K562 (cell line): ENCODE measurements at regions not wholly inside any gene's neighbourhood (a gene's known extent, or its start where the extent isn't known, plus 50 kb on each side); places are given as distances from the start of the nearest gene placed in this dataset.

Experiments used
- ATAC-seq: fragments of 200-7000 bp; cut with Tn5 transposase; 3 replicates; pipeline ENCODE4 v1.9.1; 2020; ENCODE audit warnings: moderate library complexity
- BruUV-seq: library from RNA; stranded (reverse); fragments of 400-500 nt; replicated peaks from 2 replicates; lab custom pipeline; 2021; lab: Mats Ljungman, UMichigan
- CTCF ChIA-PET: fragments of 300-600 bp; formaldehyde crosslinking; extraction: SDS; loops from one replicate; lab custom pipeline; 2021; ENCODE audit warnings: low intra/inter-chr PET ratio; lab: Yijun Ruan, JAX
- POLR2A ChIA-PET: fragments of 300-600, 350-650 bp; sonication (Branson Sonifier 250); formaldehyde crosslinking; extraction: SDS; loops from one replicate; lab custom pipeline; 2021; ENCODE audit warnings: antibody characterized with exemption, inconsistent platforms; lab: Yijun Ruan, JAX
- DNase-seq, 4 experiments: peaks; one replicate each; pipeline versions ENCODE4 v3.0.0 to v3.0.0-alpha.2; 2011 to 2018; ENCODE audit warnings: low spot score in 3 of 4, mixed read lengths in 3 of 4; ENCODE audit errors: extremely low read depth in 1 of 4
- FAIRE-seq: peaks from 2 replicates; lab custom pipeline; 2011; peaks lifted over from hg19 to GRCh38; lab: Jason Lieb, UNC
- H2AFZ ChIP-seq: 2 replicates; pipeline ENCODE4 v1.6.0; 2011; ENCODE audit warnings: low read depth, low read length, control low read depth, inconsistent platforms
- H3K27ac ChIP-seq: fragments of 200-600 bp; 3 replicates; pipeline ENCODE4 v1.8.0; 2011; ENCODE audit warnings: low read depth, mild to moderate bottlenecking, control low read depth, inconsistent platforms, low read length, moderate library complexity, mixed read lengths; ENCODE audit errors: extremely low read depth
- H3K27me3 ChIP-seq, 2 experiments: fragments of 300-600 bp in 1 of 2; 2 replicates in 1 of 2; 3 replicates in 1 of 2; pipeline versions ENCODE4 v1.6.0 to v1.8.0; 2011; ENCODE audit warnings: inconsistent platforms in 2 of 2, low read length in 2 of 2, mild to moderate bottlenecking in 1 of 2, mixed read lengths in 1 of 2, moderate library complexity in 1 of 2; ENCODE audit not compliant: control insufficient read depth in 2 of 2, insufficient read depth in 2 of 2
- H3K36me3 ChIP-seq: fragments of 300-600 bp; 3 replicates; pipeline ENCODE4 v1.8.0; 2011; ENCODE audit warnings: mild to moderate bottlenecking, low read length, inconsistent platforms; ENCODE audit not compliant: control insufficient read depth, insufficient read depth
- H3K4me1 ChIP-seq, 2 experiments: fragments of 200-600 bp in 1 of 2; replicated peaks in 1 of 2; 2 replicates in 1 of 2; 3 replicates in 1 of 2; pipeline versions ENCODE4 v1.5.1 to v1.8.0; 2011; ENCODE audit warnings: inconsistent platforms in 2 of 2, low read length in 2 of 2, mild to moderate bottlenecking in 1 of 2, mixed read lengths in 1 of 2, moderate library complexity in 1 of 2; ENCODE audit not compliant: control insufficient read depth in 2 of 2, insufficient read depth in 2 of 2
- H3K4me2 ChIP-seq: 2 replicates; pipeline ENCODE4 v1.6.1; 2011; ENCODE audit warnings: low read length, control low read depth, inconsistent platforms, mixed read lengths; ENCODE audit not compliant: insufficient read depth
- H3K4me3 ChIP-seq: fragments of 200-600 bp; sonication (generic), shearing (Covaris generic); 2 replicates; pipeline ENCODE4 v1.5.1; 2016; ENCODE audit warnings: control low read depth, inconsistent platforms
- H3K79me2 ChIP-seq: fragments of 200-600 bp; 3 replicates; pipeline ENCODE4 v1.8.0; 2011; ENCODE audit warnings: low read length, inconsistent platforms; ENCODE audit not compliant: control insufficient read depth, insufficient read depth
- H3K9ac ChIP-seq, 2 experiments: 2 replicates each; pipeline versions ENCODE4 v1.6.0 to v1.6.1; 2011; ENCODE audit warnings: low read depth in 2 of 2, low read length in 2 of 2, control low read depth in 1 of 2, inconsistent platforms in 1 of 2, mild to moderate bottlenecking in 1 of 2, mixed read lengths in 1 of 2; ENCODE audit not compliant: insufficient read depth in 1 of 2
- H3K9me1 ChIP-seq: one replicate; pipeline ENCODE4 v1.6.0; 2011; ENCODE audit warnings: inconsistent platforms, mild to moderate bottlenecking, low read length, moderate library complexity; ENCODE audit not compliant: control insufficient read depth, insufficient read depth
- H3K9me3 ChIP-seq: replicated peaks from 2 replicates; pipeline ENCODE4 v1.5.1; 2011; ENCODE audit warnings: low read depth, low read length, inconsistent platforms; ENCODE audit not compliant: control insufficient read depth, insufficient read depth
- H4K20me1 ChIP-seq: replicated peaks from 2 replicates; pipeline ENCODE4 v1.6.1; 2011; ENCODE audit warnings: low read length, inconsistent platforms, mixed read lengths; ENCODE audit not compliant: control insufficient read depth, insufficient read depth
- ARID2 ChIP-seq: fragments of 450-650 bp; IDR thresholded peaks from 2 replicates; pipeline ENCODE4 v1.6.1; 2017; ENCODE audit warnings: antibody characterized with exemption, mild to moderate bottlenecking
- CREB3L1 ChIP-seq: fragments of 450-650 bp; IDR thresholded peaks from 2 replicates; pipeline ENCODE4 v1.6.1; 2014; ENCODE audit warnings: low read depth, mild to moderate bottlenecking, moderate library complexity, borderline replicate concordance
- CUX1 ChIP-seq: fragments of 200-800 bp; sonication (Bioruptor generic); IDR thresholded peaks from 2 replicates; pipeline ENCODE4 v1.6.1; 2016; ENCODE audit warnings: missing genetic modification characterization, missing compliant biosample characterization
- FOS ChIP-seq: IDR thresholded peaks from 3 replicates; pipeline ENCODE4 v1.6.1; 2011; ENCODE audit not compliant: insufficient read length; ENCODE audit errors: extremely low read depth
- GABPB2 ChIP-seq: fragments of 250-450 bp; sonication (Bioruptor Pico); conservative IDR thresholded peaks from 2 replicates; pipeline ENCODE4 v1.5.1; 2021; ENCODE audit warnings: mild to moderate bottlenecking
- JUN ChIP-seq, 2 experiments: sonication (generic) in 1 of 2; formaldehyde crosslinking in 1 of 2; IDR thresholded peaks; 2 replicates each; pipeline versions ENCODE4 v1.6.1 to v1.8.0; 2012 to 2022; ENCODE audit warnings: borderline replicate concordance in 2 of 2, mild to moderate bottlenecking in 2 of 2, improper control_type of control experiment in 1 of 2, low read depth in 1 of 2, low read length in 1 of 2, missing genetic modification reagents in 1 of 2
- NR2C2 ChIP-seq, 2 experiments: fragments of 200-800 bp in 1 of 2; sonication (Bioruptor generic) in 1 of 2; sonication (generic) in 1 of 2; formaldehyde crosslinking in 1 of 2; IDR thresholded peaks; 2 replicates each; pipeline versions ENCODE4 v1.6.1 to v1.8.0; 2016 to 2022; ENCODE audit warnings: mild to moderate bottlenecking in 1 of 2, missing compliant biosample characterization in 1 of 2, missing genetic modification characterization in 1 of 2, missing genetic modification reagents in 1 of 2
- PRPF4 ChIP-seq: fragments of 200-400 bp; formaldehyde crosslinking; IDR thresholded peaks from one replicate; pipeline ENCODE4 v1.6.1; 2017; ENCODE audit warnings: low read length, low read depth, mild to moderate bottlenecking; ENCODE audit not compliant: insufficient read depth, poor library complexity, severe bottlenecking
- SMARCA4 ChIP-seq: fragments of 450-650 bp; IDR thresholded peaks from 2 replicates; pipeline ENCODE4 v1.6.1; 2016
- ZNF512 ChIP-seq: IDR thresholded peaks from 2 replicates; pipeline ENCODE4 v1.6.1; 2016; ENCODE audit warnings: missing genetic modification characterization, missing compliant biosample characterization
- WGBS: fragments of 100-300 bp; shearing (Covaris generic); methylation state at CpG from one replicate; pipeline ENCODE4 v1.1.6; 2016; ENCODE audit warnings: low coverage, mixed read lengths; ENCODE audit not compliant: insufficient coverage; ENCODE audit errors: missing lambda C conversion rate; 5-methylcytosine and 5-hydroxymethylcytosine counted together
- in situ Hi-C: fragments of 300-500 bp; cut with MboI; formaldehyde crosslinking; loops from 4 replicates; pipeline ENCODE4 v1.15.0; 2018; ENCODE audit warnings: inconsistent platforms, mixed read lengths
- intact Hi-C: fragments of 100-400 bp; cut with micrococcal nuclease; formaldehyde crosslinking; loops from 2 replicates; pipeline ENCODE4 v1.14.2; 2022

- no peak for TF ChIP-seq CUX1
Measured at GRCh38 chr11:115959081-115959486, 454.9 kb upstream of the CADM1 start (continued).

- Histone ChIP-seq H4K20me1 (no peaks in the 10 kb centered on the region), H3K27me3 (peaks cover 10 to 14% of the 10 kb centered on the region in 2 experiments; a peak in 4 of 5 replicates), H3K4me2 (no peak overlapping the region), H3K36me3 (no peaks in the 10 kb centered on the region), H3K4me3 (no peak overlapping the region), H3K9me3 (no peaks in the 10 kb centered on the region), H3K27ac (no peak overlapping the region), H3K9ac (no peak overlapping the region), H3K4me1 (no peaks in the 10 kb centered on the region), H2AFZ (no peak overlapping the region), H3K9me1 (no peaks in the 10 kb centered on the region), H3K79me2 (no peaks in the 10 kb centered on the region)
- POLR2A ChIA-PET = no interaction called here
- no TSS peak for BruUV-seq
- FAIRE-seq = no peak
- in situ Hi-C loops = no loop called here
- DNase-seq = no peak
- 0% methylated on average over 13 of the region's 20 CpGs for WGBS
- CTCF ChIA-PET = no interaction called here
- no peak for ATAC-seq
- intact Hi-C loops = no loop called here
- TF ChIP-seq ARID2 = no peak
- TF ChIP-seq JUN (IDR thresholded peaks at IDR 0.05; ENCODE audit: borderline replicate concordance, low read depth, low read length) = no peak
- TF ChIP-seq JUN (CRISPR knock-in tag; IDR thresholded peaks at IDR 0.05; ENCODE audit: borderline replicate concordance) = no peak
- TF ChIP-seq ZNF512 (tag) = no peak
- no peak for TF ChIP-seq NR2C2 (CRISPR knock-in tag; IDR thresholded peaks at IDR 0.05)
- no peak for TF ChIP-seq NR2C2 (tag; IDR thresholded peaks at IDR 0.05)
- no peak for TF ChIP-seq PRPF4
- TF ChIP-seq FOS = no peak
- TF ChIP-seq SMARCA4 = no peak
- TF ChIP-seq CREB3L1 = no peak
- TF ChIP-seq GABPB2 (CRISPR knock-in tag) = no peak
Measured at GRCh38 chr11:115958089-115959000, 454.1 kb upstream of the CADM1 start.
